Vagina (tissue), 2 donors: ENCODE measurements at regions not wholly inside any gene's neighbourhood (a gene's known extent, or its start where the extent isn't known, plus 50 kb on each side); places are given as distances from the start of the nearest gene placed in this dataset.

Experiments used
- DNase-seq, 2 donors: peaks; one replicate each; pipeline ENCODE4 v3.0.0-alpha.2; 2017; ENCODE audit errors: extremely low spot score in 2 of 2
- H3K27ac ChIP-seq: fragments of 200-600 bp; sonication (generic); one replicate; pipeline ENCODE4 v1.5.1; 2019
- H3K27me3 ChIP-seq: fragments of 200-600 bp; sonication (generic); one replicate; pipeline ENCODE4 v1.5.1; 2019
- H3K36me3 ChIP-seq, 2 donors: fragments of 200-600 bp; sonication (generic); one replicate each; pipeline ENCODE4 v1.5.1; 2017 to 2019
- H3K4me1 ChIP-seq: fragments of 200-600 bp; sonication (generic); one replicate; pipeline ENCODE4 v1.5.1; 2019
- H3K4me3 ChIP-seq, 2 donors: fragments of 200-600 bp; sonication (generic); 1 replicate in 1 of 2; 2 replicates in 1 of 2; pipeline ENCODE4 v1.5.1; 2016 to 2019
- H3K9me3 ChIP-seq: fragments of 200-600 bp; sonication (generic); one replicate; pipeline ENCODE4 v1.5.1; 2019
- POLR2A ChIP-seq, 2 donors: fragments of 450-650 bp; IDR thresholded peaks; one replicate each; pipeline ENCODE4 v1.6.1; 2017; ENCODE audit warnings: antibody characterized with exemption in 2 of 2, mild to moderate bottlenecking in 2 of 2, moderate library complexity in 2 of 2
- POLR2AphosphoS5 ChIP-seq, 2 donors: sonication (generic); formaldehyde crosslinking; IDR thresholded peaks; one replicate each; pipeline ENCODE4 v1.9.0; 2017; ENCODE audit warnings: antibody characterized with exemption in 2 of 2, mild to moderate bottlenecking in 2 of 2, low read depth in 1 of 2; ENCODE audit not compliant: insufficient read depth in 1 of 2
- intact Hi-C: fragments of 100-400 bp; cut with DNase I; formaldehyde crosslinking; loops from one replicate; pipeline ENCODE4 v1.15.1; 2023
- TF ChIP-seq, protein P1 (sequence below), 3 experiments: fragments of 450-650 bp in 2 of 3; fragments of 200-600 bp in 1 of 3; sonication (generic) in 1 of 3; IDR thresholded peaks; one replicate each; pipeline ENCODE4 v1.5.1; 2017 to 2019; ENCODE audit warnings: antibody characterized with exemption in 3 of 3, mild to moderate bottlenecking in 2 of 3, moderate library complexity in 2 of 3

DNA sequence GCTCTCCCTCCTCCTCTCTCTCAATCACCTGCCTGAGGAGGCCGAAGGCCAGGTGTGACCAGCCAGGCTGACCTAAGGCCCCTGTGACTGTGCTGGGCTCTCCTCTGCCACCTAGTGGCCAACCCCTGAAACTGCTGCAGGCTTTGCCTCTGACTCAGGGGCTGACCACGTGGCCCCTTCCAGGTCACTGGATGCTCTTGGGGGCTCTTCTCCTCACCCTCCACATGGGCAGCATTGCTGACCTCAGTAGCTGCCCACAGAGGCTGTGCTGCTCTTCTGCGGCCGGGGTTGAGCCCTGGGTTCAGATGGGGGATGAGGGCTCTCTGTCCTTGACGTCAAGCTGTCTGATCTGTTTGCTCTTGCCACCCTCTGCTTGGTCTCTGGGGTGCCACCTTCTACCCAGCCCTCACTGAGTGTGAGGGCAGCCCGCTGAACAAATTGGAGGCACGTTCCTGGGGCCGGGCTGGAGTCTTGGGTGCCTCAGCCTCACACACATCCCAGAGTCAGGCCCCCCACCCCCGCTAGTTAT, 122.7 kb downstream of the TWIST2 start:
- no peaks in the 10 kb centered on the region for H3K36me3 ChIP-seq
- H3K27ac ChIP-seq: no peak overlapping the region
- H3K4me3 ChIP-seq: no peak overlapping the region
- peaks cover 3% of the 10 kb centered on the region for H3K9me3 ChIP-seq
- no peaks in the 10 kb centered on the region for H3K27me3 ChIP-seq
- intact Hi-C loops: no loop called here
- no peak for DNase-seq
- TF ChIP-seq POLR2A (IDR thresholded peaks at IDR 0.05): no peak
- peak; percentile 29 to 61 for TF ChIP-seq POLR2AphosphoS5 (IDR thresholded peaks at IDR 0.05; ENCODE audit: insufficient read depth in 1 of 2, low read depth in 1 of 2)
- TF ChIP-seq, protein P1, sequence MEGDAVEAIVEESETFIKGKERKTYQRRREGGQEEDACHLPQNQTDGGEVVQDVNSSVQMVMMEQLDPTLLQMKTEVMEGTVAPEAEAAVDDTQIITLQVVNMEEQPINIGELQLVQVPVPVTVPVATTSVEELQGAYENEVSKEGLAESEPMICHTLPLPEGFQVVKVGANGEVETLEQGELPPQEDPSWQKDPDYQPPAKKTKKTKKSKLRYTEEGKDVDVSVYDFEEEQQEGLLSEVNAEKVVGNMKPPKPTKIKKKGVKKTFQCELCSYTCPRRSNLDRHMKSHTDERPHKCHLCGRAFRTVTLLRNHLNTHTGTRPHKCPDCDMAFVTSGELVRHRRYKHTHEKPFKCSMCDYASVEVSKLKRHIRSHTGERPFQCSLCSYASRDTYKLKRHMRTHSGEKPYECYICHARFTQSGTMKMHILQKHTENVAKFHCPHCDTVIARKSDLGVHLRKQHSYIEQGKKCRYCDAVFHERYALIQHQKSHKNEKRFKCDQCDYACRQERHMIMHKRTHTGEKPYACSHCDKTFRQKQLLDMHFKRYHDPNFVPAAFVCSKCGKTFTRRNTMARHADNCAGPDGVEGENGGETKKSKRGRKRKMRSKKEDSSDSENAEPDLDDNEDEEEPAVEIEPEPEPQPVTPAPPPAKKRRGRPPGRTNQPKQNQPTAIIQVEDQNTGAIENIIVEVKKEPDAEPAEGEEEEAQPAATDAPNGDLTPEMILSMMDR (IDR thresholded peaks at IDR 0.05): peak; percentile 70 to 93 (median 89)
- H3K4me1 ChIP-seq: peaks cover 15% of the 10 kb centered on the region

DNA sequence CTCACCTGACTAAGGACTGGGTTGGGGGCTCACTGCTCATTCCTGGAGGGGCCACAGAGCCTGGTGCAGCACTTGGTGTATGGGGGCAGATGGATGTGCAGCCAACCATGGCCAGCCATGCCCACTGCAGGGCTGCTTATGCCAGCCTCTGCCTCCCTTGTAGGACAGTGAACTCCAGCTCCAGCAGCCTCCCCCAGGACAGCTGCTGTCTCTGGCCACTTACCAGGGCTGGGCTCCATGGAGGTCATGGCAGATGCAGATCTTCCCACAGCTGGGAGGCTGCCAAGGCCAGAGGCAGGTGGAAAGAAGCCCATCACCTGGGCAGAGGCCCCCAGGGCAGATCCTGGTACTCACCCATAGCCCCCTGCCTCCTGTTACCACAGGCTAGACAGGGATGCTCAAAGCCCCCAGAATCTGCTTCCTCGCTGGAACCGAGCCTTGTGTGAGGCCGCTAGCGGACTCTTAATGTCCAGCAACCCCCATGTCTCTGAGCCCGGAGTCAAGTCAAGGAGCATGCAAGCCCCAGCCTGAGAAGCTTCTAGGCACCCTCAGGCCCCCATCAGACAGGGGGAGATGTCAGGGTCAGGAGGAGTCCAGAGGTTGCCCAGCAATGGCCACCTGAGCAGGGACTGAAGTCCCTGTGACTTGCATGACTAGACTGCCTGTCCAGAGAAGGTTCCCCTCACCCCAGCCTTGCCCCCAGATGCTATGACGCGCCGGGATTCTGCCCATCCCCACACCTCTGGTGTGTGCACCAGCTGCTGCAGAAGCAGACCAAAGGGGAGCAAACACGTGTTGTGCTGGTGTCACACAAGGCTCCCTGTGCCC, 123.6 kb downstream of the TWIST2 start:
- intact Hi-C loops: no loop called here
- no peaks in the 10 kb centered on the region for H3K27me3 ChIP-seq
- no peaks in the 10 kb centered on the region for H3K36me3 ChIP-seq
- H3K4me3 ChIP-seq: no peak overlapping the region
- DNase-seq: no peak
- H3K4me1 ChIP-seq: peaks cover 15% of the 10 kb centered on the region
- no peak overlapping the region for H3K27ac ChIP-seq
- TF ChIP-seq, protein P1 (IDR thresholded peaks at IDR 0.05): no peak
- no peak for TF ChIP-seq POLR2AphosphoS5 (IDR thresholded peaks at IDR 0.05; ENCODE audit: insufficient read depth in 1 of 2, low read depth in 1 of 2)
- no peak for TF ChIP-seq POLR2A (IDR thresholded peaks at IDR 0.05)
- peaks cover 3% of the 10 kb centered on the region for H3K9me3 ChIP-seq

DNA sequence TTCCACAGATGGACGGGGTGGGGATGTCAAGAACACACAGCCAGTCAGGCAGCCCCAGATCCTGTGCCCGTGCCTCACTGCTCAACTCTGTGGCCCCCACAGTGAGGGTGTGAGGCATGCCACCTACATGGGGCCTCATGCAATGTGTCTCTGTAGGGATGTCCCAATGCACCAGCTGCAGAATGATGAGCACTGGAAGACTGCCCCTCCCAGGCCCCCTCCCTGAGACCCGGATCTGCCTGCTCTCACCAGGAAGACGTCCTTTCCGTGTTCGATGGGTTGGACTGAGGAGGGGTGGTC, 124.2 kb downstream of the TWIST2 start:
- H3K27ac ChIP-seq: no peak overlapping the region
- no peak for DNase-seq
- intact Hi-C loops: no loop called here
- no peak for TF ChIP-seq POLR2A (IDR thresholded peaks at IDR 0.05)
- TF ChIP-seq, protein P1 (IDR thresholded peaks at IDR 0.05): no peak
- no peak for TF ChIP-seq POLR2AphosphoS5 (IDR thresholded peaks at IDR 0.05; ENCODE audit: insufficient read depth in 1 of 2, low read depth in 1 of 2)
- no peaks in the 10 kb centered on the region for H3K27me3 ChIP-seq
- H3K4me3 ChIP-seq: no peak overlapping the region
- H3K9me3 ChIP-seq: peaks cover 3% of the 10 kb centered on the region
- H3K4me1 ChIP-seq: peaks cover 15% of the 10 kb centered on the region
- no peaks in the 10 kb centered on the region for H3K36me3 ChIP-seq

DNA sequence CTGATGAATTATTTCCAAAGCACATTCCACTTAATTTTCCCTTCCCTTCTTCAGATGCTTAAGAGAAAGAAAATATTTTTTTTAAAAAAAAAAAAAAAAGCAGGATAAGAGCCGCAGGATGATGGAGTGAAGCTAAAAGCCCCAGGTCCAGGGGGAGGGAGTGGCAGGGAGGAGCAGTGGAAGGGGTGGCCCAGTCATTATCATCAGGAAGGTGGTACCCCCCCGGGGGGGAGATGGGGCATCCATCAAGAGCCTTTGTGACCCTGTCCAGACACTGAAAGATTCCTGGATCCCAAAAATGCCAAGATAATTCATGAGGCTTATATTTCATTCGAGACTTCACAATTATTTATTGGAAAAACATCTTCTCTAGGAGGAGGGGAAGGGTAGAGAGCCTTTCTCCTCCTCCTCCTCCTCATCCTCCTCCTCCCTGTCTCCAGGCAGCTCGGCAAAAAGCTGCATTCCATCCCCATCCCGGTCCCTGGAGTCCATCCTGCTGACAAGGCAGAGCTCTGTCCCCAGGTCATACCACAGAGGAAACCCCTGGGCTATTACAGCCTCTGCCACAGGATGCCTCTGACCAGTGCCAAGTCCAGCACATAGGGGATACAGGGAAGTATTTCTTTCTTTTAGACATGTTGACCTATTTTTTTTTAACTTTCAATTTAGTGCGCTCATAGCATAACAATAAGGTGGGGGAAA, 125.3 kb downstream of the TWIST2 start:
- DNase-seq: no peak
- TF ChIP-seq POLR2AphosphoS5 (IDR thresholded peaks at IDR 0.05; ENCODE audit: insufficient read depth in 1 of 2, low read depth in 1 of 2): no peak
- TF ChIP-seq, protein P1 (IDR thresholded peaks at IDR 0.05): no peak
- no peak for TF ChIP-seq POLR2A (IDR thresholded peaks at IDR 0.05)
- Histone ChIP-seq H3K27me3 (no peaks in the 10 kb centered on the region), H3K27ac (peak overlapping the region; percentile 58), H3K4me3 (no peak overlapping the region), H3K9me3 (peaks cover 3% of the 10 kb centered on the region), H3K4me1 (peaks cover 15% of the 10 kb centered on the region), H3K36me3 (no peaks in the 10 kb centered on the region)
- intact Hi-C loops: no loop called here

DNA sequence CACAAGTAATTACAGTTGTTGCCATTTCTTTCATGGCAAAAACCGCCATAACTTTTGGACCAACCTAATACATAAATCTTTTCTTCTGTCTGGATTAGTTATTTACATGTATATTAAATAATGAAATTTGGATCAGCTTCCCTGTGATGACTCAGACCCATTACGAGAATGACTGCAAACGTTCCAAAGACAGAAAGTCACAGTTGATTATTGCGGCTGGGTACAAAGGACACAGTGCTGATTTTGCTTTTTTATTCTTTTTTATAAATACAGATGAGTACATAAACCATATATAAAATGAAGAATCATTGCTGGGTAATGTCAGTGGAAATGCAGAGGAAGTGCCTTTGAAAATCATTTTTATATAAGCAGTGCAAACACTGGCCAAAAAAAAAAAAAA, 126.2 kb downstream of the TWIST2 start:
- Histone ChIP-seq H3K4me1 (peaks cover 15% of the 10 kb centered on the region), H3K36me3 (no peaks in the 10 kb centered on the region), H3K4me3 (no peak overlapping the region), H3K27me3 (no peaks in the 10 kb centered on the region), H3K9me3 (peaks cover 3% of the 10 kb centered on the region), H3K27ac (peak overlapping the region; percentile 58)
- TF ChIP-seq, protein P1 (IDR thresholded peaks at IDR 0.05): no peak
- TF ChIP-seq POLR2A (IDR thresholded peaks at IDR 0.05) (no peak), POLR2AphosphoS5 (IDR thresholded peaks at IDR 0.05; ENCODE audit: insufficient read depth in 1 of 2, low read depth in 1 of 2) (peak in 1 of 2 donors; percentile 6)
- intact Hi-C loops: no loop called here
- no peak for DNase-seq
